M059J (cell line): ENCODE measurements at regions not wholly inside any gene's neighbourhood (a gene's known extent, or its start where the extent isn't known, plus 50 kb on each side); places are given as distances from the start of the nearest gene placed in this dataset.
A peak's percentile ranks its signal among the peaks of the same experiment; 100 is the strongest.

Source experiments
- DNase-seq: peaks from one replicate; pipeline ENCODE4 v3.0.0-alpha.2; 2012; ENCODE audit warnings: low read depth

- DNase-seq, result no peak
Measured at GRCh38 chr4:95987851-95988250, 148.0 kb downstream of the PDHA2 start.

- DNase-seq, result no peak
Measured at GRCh38 chr4:95998311-95998710, 158.4 kb downstream of the PDHA2 start.

- no peak for DNase-seq
Measured at GRCh38 chr4:96003951-96004740, 164.3 kb downstream of the PDHA2 start.

- DNase-seq, result peak; percentile 40
Measured at GRCh38 chr4:96009427-96010119, 169.7 kb downstream of the PDHA2 start.

GRCh38 chr4:96012687-96013086, 172.8 kb downstream of the PDHA2 start:
- no peak for DNase-seq

- DNase-seq, result peak; percentile 24
Measured at GRCh38 chr4:96016634-96017299, 176.9 kb downstream of the PDHA2 start.

GRCh38 chr4:96025011-96025410, 185.1 kb downstream of the PDHA2 start:
- no peak for DNase-seq

GRCh38 chr4:96035727-96036126, 195.8 kb downstream of the PDHA2 start:
- DNase-seq, result peak; percentile 7

- DNase-seq, result no peak
Measured at GRCh38 chr4:96036781-96037180, 196.9 kb downstream of the PDHA2 start.

GRCh38 chr4:96037705-96038104, 197.8 kb downstream of the PDHA2 start:
- DNase-seq, result no peak

- DNase-seq, result no peak
Measured at GRCh38 chr4:96039217-96039616, 199.3 kb downstream of the PDHA2 start.

- no peak for DNase-seq
Measured at GRCh38 chr4:96039803-96040436, 200.0 kb downstream of the PDHA2 start.

- no peak for DNase-seq
Measured at GRCh38 chr4:96044971-96045370, 205.1 kb downstream of the PDHA2 start.

GRCh38 chr4:96052827-96053226, 212.9 kb downstream of the PDHA2 start:
- no peak for DNase-seq

GRCh38 chr4:96056346-96056934, 216.5 kb downstream of the PDHA2 start:
- no peak for DNase-seq

GRCh38 chr4:96063639-96064038, 223.7 kb downstream of the PDHA2 start:
- DNase-seq, result no peak

GRCh38 chr4:96073461-96073860, 233.6 kb downstream of the PDHA2 start:
- DNase-seq, result peak; percentile 29

GRCh38 chr4:96092151-96092705, 252.3 kb downstream of the PDHA2 start:
- DNase-seq, result no peak

GRCh38 chr4:96093057-96093456, 253.2 kb downstream of the PDHA2 start:
- DNase-seq, result no peak

GRCh38 chr4:96093563-96093962, 253.7 kb downstream of the PDHA2 start:
- no peak for DNase-seq

- DNase-seq, result no peak
Measured at GRCh38 chr4:96094183-96094582, 254.3 kb downstream of the PDHA2 start.
